Lung microvascular endothelial cell (primary cell): ENCODE measurements at regions not wholly inside any gene's neighbourhood (a gene's known extent, or its start where the extent isn't known, plus 50 kb on each side); places are given as distances from the start of the nearest gene placed in this dataset.

Experiments
- DNase-seq, 2 donors: peaks; one replicate each; pipeline versions ENCODE4 v3.0.0 to v3.0.0-alpha.2; 2010; ENCODE audit warnings: low read depth in 2 of 2

DNA sequence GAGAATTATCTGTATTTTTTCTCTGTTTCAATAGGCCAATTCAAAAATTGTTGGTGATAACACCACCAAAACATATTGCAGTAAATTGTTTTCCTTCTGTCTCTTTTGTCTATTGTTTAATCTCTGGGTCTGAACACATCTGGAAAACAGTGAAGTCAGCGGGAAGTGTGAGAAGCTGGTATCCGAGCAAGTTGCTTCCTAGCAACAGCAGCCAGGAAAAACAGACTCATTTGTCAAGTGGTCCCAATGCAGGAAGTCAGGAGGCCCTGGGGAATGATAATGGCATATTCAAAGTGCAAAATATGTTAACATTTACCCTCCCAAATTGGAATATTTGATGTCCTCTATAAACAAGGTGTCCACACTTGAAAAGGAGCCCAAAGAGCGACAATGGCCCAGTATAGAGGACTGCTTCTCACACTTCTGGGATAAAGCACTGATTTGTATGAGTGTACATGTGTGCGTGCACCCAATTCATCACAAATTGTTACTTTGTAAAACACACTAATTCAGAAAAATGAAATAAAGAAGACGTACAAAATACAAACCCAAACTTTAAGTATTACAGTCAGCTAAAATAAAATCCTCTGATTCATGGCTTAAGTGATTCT is 515.0 kb downstream of the TBC1D4 start:
- peak; percentile 72 to 91 for DNase-seq

DNA sequence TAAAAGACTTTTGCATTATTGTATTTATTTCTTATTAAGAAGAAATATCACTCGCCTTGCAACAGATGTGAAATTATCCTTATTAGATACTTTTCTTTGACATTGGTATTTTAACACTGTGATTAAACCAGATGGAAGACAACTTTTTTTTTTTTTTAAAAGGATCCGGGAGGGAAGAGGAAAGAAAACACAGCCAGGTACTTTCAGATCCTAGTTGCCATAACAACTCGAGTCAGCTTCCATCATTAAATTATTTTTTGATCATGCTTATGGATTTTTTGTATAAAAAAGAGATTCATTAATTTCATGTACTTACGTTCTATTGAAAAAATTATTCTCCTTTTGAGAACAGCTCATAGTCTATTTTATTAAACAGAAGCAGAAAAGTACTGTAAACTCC is 515.7 kb downstream of the TBC1D4 start:
- peak; percentile 1 to 7 for DNase-seq

DNA sequence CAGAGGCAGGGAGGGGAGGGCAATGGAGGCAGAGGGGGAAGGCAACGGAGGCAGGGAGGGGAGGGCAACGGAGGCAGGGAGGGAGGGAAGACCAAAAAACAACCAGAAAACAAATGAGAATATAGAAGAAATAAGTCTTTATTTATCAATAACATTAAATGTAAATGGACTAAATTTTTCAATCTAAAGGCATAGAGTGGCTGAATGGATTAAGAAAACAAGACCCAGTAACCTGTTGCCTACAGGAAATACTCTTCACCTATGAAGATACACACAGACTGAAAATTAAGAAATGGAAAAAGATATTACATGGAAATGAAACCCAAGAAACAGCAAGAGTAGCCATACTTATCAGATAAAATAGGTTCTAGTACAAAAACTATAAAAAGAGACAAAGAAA is 536.3 kb downstream of the TBC1D4 start:
- DNase-seq: no peak

DNA sequence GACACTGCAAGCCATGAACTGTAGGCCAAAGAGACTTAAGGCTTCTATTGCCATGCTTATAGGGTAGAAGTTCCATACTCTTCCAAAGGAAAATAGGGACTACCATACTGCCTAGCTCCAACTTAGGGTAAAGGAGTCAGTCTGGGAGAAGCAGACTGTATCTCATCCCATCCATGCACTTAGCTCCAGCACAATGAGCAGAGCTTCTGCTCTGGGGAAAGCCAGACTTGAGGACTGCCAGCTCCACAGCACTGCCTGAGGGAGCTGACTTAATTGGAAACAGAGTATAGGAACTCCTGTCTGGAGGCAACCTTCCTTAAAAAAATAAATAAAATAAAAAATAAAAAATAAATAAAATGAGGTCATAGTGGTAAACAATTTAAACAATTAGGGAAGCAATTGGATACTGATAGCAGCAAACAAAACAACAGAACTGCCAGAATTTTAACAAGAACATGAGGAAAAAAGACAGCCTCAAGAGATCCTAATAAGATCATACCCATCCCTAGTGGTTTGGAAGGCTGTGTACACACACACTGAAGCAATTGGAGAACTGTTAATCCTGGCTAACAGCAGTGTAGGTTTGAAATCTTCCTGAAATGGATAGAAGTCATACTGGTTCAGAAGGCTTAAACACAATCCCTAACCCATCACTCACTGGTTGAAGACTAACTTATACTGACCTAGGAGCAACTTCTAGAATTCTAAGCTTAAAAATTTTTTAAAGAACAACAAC is 550.1 kb downstream of the TBC1D4 start:
- DNase-seq: no peak

DNA sequence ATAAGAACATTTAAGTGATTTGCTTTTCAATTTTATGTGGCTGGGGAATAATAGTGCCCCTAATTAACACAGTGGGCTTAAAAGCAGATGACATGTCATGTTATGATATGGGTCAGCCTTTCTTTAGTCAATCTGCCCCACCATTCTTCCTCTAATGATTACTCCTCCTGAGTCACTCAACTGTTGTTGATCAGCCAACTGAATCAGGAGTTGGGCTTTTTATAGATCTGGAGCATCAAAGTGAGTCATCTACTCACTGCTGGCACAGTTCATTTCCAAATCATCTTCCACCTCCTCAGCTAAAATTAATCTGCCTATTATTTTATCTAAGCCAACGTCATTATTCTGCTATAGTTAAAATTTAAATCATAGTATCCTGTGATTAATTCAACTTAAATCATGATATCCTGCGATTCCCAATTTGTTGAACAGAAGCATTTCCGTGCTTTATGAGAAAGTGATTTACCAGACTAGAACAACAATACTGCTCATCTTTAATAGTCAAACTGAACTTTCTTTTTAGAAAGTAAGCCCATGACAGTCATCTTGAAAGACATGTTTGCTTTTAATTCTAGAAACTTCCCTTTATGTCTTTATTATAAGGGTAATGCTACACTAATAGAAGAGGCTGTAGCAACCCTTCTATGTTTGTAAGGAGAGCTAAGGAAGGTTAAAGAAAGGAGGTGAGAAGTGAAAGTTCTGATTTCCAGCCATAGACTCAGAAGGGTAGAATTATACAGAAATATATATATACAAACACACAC is 551.4 kb downstream of the TBC1D4 start:
- peak in 1 of 2 donors; percentile 78 for DNase-seq

DNA sequence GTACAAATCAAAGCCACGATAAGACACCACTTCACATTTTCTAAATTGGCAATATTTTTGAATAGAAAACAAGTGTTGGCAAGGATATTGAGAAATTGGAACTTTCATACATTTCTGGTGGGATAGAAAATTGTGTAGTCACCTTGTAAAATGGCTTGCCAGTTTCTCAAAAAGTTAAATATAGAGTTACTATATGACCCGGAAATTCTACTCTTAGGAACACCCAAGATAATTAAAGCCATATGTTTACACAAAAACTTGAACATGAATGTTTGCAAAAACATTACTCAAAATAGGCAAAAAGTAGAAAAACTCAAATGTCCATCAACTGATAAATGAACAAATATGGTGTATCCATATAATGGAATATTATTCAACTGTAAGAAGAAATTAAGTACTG is 552.5 kb downstream of the TBC1D4 start:
- DNase-seq: no peak

DNA sequence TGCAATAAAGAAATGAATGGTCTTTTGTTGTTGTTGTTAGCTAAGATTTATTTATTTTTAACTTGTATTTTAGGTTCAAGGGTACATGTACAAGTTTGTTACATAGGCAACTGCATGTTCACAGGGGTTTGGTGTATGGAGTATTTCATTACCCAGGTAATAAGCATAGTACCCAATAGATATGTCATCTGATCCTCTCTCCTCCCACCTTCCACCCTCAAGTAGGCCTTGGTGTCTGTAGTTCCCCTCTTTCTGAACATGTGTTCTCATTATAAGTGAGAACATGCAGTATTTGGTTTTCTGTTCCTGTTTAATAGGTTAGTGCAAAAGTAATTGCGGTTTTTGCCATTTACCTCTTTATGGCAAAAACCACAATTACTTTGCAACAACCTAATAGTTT is 554.1 kb downstream of the TBC1D4 start:
- DNase-seq: no peak

DNA sequence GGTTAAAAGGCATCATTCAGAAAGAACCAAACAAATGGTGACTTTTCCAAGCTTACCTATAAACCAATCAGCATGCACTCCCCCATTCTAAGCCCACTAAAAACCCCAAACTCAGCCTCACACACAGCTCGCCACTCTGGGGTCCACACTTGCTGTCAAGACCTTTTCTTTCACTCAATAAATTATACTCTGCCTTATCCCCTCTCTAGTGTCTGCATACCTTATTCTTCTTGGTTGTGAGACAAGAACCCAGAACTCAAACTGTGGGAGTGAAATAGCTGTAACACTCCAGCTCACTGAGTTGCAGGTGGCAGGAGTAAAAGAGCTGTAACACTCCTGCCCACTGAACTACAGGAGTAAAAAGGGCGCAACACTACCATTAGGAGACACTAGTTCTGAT is 559.0 kb downstream of the TBC1D4 start:
- DNase-seq: no peak

DNA sequence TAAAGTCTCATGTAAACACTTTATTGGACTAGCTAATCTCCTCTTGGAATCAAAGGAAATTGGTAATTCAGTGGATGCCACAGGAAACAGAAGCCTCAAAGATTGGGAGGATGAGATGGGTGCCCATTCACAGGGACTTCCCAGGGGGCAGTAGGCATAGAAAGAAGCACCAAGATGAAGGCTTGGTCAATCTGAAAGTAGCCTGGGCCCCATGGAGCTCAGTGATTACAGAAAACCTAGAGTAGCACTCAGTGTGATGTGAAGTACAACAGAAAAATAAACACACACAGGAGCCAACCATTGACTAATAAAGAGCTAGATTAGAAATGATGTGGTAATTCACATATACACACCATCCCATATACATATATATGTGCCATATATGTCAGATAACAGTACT is 560.6 kb downstream of the TBC1D4 start:
- DNase-seq: no peak

DNA sequence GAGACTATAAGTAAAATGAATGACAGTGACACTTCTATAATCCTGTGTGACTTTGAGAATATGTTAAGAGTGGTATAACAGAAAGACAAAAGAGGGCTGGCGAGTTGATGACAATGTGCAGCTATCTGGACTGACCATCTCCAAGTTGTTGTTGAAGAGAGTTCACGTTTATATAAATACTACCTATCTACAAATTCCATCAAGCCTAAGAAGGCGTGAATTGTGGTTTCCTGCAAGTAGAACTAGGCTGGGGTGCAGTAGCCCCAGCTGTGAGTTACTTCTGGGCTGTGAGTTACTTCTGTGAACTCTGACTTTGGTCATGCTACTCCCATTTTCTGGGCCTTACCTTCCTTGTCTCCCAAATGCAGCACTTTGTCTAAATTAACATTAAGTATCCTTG is 561.0 kb downstream of the TBC1D4 start:
- peak in 1 of 2 donors; percentile 50 for DNase-seq

DNA sequence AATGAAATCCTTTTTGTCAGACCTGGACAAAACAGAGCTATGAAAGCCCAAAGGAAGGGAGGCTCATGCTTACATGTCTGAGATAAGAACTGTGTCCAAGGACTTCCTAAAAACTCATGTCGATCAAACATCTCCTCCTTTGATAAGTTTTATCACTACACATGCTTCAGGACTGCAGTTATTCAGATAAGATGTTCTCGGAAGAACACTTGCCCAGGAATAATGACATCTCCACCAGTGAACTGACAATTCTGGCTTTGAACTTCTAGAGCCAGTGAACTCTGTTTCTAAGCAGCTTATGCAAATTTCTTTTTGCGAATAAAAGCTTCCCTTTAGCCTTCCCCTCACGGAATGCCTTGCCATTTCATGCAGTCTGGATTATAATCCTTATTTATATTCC is 561.6 kb downstream of the TBC1D4 start:
- DNase-seq: no peak

DNA sequence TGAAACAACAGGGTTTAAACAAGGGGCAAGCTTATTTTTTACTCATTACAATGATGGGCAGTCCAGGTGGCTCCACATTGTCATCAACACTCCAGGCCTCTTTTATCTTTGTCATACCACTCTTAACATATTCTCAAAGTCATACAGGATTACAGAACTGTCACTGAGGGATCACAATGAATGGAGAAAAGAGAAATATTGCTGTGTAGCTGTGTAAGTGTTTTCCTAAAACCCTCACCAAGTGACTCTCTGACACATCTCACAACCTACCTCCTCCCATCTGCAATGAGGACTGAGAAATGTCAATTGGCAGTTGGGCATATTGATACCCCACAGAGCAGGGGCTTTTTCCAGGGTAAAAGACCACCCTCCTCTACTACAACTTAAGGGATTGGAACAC is 562.1 kb downstream of the TBC1D4 start:
- DNase-seq: peak in 1 of 2 donors; percentile 1

DNA sequence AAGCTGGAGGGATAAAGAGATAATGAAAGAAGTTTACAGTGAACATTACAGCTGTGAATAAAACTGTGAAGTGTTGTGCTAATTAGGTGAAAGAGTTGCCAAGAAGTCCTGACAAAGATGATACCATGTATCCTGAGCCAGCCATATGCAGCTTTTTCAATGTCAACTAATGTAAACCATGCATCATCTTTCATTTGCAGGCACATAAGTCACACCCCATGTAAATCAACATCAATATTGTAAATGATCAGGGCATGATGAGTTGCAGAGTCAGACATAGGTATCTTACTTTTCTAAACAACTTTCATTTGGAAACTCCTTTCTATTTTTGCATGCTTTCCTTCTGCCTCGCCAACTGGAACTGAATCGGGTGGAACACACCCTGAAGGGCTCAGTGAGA is 569.1 kb downstream of the TBC1D4 start:
- DNase-seq: no peak

DNA sequence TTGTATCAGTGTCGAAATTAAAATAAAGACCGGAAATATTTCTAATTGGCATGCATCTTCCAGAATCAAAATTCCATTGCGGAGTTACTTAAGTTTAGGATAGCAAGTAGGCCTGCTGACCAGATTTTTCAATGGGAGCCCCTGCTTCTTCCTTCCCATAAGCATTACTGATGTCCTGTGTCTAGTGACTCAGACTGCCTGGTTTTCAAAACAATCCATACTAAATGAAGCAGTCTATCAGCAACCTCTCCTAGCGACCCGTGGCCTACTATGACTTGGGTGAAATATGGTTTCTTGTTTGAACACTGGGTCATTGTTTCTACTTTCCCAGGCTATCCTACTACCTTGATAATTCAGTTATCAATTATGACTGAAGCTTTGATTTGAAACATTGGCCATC is 571.6 kb downstream of the TBC1D4 start:
- DNase-seq: peak; percentile 1 to 81

DNA sequence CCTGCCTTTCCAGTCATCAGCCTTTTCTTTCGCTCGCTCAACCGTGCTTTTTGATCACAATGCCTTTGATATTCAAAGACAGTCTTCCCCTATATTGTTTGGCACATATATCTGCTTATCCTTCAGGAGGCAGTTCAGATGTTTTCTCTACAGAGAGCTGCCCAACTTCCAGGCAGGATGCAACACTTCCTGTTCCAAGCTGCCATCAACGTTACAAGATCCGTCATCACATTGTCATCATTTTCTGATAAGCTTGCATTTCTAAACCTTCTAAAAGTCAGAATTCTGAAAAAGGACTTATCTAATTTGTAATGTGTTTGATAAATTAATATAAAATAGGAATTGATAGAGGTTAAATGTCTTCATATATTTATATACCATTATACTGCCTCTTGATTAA is 574.2 kb downstream of the TBC1D4 start:
- DNase-seq: peak; percentile 31 to 84

DNA sequence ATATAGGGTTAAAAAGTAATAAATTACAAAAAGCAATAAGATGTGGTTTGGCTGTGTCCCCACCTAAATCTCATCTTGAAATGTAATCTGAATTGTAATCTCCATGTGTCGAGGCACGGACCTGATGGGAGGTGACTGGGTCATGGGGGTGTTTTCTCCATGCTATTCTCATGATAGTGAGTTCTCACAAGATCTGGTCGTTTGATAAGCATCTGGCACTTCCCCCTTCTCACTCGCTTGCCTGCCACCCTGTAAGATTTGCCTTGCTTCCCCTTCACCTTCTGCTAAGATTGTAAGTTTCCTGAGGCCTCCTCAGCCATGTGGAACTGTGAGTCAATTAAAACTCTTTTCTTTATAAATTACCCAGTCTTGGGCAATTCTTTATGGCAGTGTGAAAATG is 577.4 kb downstream of the TBC1D4 start:
- no peak for DNase-seq

DNA sequence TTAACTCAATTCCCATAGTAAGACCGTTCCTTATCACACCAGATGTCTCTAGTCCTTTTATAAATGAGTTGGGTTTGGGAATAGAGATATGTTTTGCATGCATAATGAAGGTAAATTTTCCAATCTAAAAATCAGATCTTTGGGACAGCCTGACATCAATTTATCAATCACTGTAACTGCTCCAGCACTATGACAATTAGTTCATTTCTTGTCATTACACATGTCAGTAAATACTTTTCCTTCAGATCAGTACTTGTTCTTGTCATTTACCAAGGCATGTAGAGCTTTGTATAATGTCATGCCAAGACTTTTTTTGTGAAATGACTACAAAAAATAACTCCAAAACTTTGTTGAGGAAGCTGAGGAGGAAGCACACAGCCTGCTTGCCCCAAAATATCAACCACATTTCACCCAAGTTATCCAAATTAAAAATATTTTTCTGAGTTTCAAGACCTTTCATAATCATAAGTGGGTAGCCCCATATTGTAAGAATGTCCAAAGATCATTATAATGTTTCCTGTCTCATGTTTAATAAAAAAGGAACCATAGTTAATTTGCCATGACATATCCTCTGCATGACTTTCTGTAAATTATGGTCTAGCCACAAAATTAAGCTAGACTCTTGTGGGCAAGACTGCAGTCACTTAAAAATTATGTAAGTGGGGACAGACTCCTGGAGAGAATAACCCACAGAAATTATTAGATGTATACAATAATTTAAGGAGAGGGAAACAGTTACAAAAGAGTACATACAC is 586.8 kb downstream of the TBC1D4 start:
- DNase-seq: no peak

DNA sequence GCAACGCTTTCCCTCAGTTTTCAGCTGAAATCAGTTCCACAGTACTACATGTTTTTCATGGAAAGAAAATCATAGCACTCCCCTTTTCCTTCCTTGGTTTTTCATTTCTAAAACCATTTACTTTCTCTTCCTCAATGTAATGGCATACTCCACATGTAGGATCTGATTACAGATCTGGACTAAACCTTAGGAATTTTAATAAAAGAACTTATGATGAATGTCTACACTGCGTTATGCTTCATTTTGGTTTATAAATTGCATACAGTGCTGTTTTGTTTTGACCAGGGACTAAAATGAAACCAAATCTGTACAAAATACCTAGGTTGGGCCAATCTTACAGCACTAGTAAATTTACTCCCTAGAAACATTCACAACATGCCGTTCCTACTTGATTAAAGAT is 589.9 kb downstream of the TBC1D4 start:
- no peak for DNase-seq

DNA sequence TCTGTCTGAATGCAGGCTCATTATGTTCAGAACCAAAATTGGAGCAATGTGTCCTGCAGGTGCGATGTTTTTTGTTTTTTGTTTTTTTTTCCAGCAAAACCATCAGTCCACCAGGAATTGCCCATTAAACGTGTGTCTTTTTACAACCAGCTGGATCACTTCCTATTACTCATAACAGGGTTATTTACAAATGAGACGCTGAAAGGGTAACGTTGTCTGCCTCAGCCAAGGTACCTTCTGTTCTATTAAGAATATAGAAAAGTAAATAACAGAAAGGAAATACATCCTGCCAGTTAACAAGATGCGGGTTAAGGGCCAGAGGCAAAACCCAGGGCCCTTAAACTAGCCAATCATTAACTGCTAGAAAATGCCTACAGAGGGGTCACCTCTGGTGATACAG is 590.4 kb downstream of the TBC1D4 start:
- DNase-seq: peak; percentile 18 to 77

DNA sequence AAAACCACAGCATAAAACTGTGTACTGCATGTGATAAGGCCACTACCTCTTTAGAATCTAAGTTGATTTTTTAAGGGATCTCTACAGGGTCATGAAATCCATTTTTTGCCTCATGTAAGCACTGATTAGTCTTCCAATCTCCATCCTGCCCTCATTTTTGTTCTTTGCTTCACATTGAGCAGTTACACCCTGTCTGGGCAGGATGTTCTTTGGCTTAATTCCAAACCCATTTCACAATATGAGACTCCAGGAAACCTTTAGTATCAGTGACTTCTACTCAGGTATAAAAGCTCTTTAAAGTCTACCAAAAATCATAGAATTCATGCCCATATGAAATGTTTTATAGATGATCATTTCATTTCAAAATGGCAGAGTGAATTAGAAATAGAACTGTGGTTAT is 592.6 kb downstream of the TBC1D4 start:
- DNase-seq: peak in 1 of 2 donors; percentile 48

DNA sequence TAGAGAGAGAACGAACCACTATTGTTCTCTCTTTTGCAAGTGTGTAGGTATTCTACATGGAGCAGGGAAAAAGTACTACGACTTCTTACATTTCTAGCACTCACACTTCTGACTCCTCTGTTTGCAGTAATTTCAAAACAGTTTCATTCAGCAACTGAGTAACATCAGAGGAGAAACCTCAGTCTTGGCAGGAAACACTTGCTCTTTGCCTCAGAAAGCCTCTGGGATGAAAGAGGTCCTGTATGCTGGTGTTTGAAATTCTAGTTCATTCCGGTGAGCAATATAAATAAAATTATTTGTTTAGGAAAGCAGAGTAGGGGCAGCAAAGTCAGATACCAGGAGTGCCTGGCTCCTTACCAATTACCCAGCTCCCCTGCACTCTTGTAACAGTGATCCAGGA is 595.5 kb downstream of the TBC1D4 start:
- no peak for DNase-seq

DNA sequence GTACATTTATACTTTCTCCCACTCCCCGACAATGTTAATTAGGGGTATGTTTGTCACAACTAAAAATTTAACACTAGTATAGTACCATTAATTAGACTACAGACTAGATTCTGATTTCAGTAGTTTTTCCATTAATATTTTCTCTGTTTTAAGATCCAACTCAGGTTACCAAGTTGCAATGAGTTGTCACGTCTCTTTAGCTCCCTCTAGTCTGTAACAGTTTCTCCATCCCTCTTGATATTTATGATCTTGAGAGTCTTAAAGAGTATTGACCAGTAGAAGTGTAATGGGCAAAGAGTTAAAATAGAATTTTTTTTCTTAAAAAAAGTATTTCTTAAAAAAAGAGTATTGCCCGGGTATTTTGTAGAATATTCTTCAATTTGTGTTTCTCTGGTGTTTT is 598.1 kb downstream of the TBC1D4 start:
- DNase-seq: no peak
